22Rv1 (cell line): ENCODE measurements at regions not wholly inside any gene's neighbourhood (a gene's known extent, or its start where the extent isn't known, plus 50 kb on each side); places are given as distances from the start of the nearest gene placed in this dataset.

Experiments
- CTCF ChIP-seq: fragments of 450-650 bp; IDR thresholded peaks from 2 replicates; pipeline ENCODE4 v1.5.1; 2017; ENCODE audit warnings: mild to moderate bottlenecking
- ZFX ChIP-seq: fragments of 450-650 bp; IDR thresholded peaks from 2 replicates; pipeline ENCODE4 v1.6.1; 2017; ENCODE audit warnings: antibody characterized with exemption, borderline replicate concordance

- TF ChIP-seq CTCF (no peak), ZFX (no peak)
These were observed 378.2 kb upstream of the THBS1 start for GRCh38 chr15:39202641-39203040.
